A549 (cell line): ENCODE measurements at regions not wholly inside any gene's neighbourhood (a gene's known extent, or its start where the extent isn't known, plus 50 kb on each side); places are given as distances from the start of the nearest gene placed in this dataset.

Experiments
- CHD2 ChIP-seq: fragments of 150-350 bp; IDR thresholded peaks from 2 replicates; pipeline ENCODE4 v1.6.1; 2014; ENCODE audit warnings: low read length; ENCODE audit not compliant: partially characterized antibody
- KDM1A ChIP-seq: fragments of 200-600 bp; sonication (generic); IDR thresholded peaks from 2 replicates; pipeline ENCODE4 v1.6.1; 2016; ENCODE audit warnings: low read depth, mild to moderate bottlenecking
- POLR2A ChIP-seq: IDR thresholded peaks from 2 replicates; pipeline ENCODE4 v1.6.1; 2012; ENCODE audit warnings: mild to moderate bottlenecking, low read length

DNA sequence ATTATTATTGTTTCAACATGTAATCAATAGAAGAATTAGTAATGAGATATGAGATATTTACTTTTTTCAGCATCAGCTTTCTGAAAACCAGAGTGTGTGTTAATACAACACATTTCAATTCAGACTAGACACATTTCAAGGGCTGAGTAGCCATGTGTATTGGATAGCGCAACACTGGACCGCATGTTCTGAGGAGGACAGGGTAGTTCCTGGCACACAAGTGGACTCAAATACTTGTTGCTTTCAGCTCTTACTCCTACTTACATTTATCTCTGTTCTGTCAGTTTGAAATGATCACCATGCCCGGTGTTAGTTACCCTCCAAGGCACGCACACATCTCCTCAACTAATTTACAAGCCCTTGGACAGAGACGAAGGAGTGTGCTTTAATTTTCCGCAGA lies 126.6 kb downstream of the SLC24A2 start:
- no peak for TF ChIP-seq KDM1A
- no peak for TF ChIP-seq POLR2A
- TF ChIP-seq CHD2, result no peak
